ENCODE measurements at regions not wholly inside any gene's neighbourhood (a gene's known extent, or its start where the extent isn't known, plus 50 kb on each side); places are given as distances from the start of the nearest gene placed in this dataset.

GRCh38 chr18:29647700-29648099 lies 1394.8 kb downstream of the DSC3 start:
- DNase-seq, result no peak

GRCh38 chr18:29644276-29644675 lies 1398.3 kb downstream of the DSC3 start:
- DNase-seq, result no peak

GRCh38 chr18:29629493-29630036 lies 1413.0 kb downstream of the DSC3 start:
- DNase-seq, result no peak

GRCh38 chr18:29626094-29626493 lies 1416.4 kb downstream of the DSC3 start:
- no peak for DNase-seq

- DNase-seq, result no peak
Measured at GRCh38 chr18:29616867-29617266, 1425.7 kb downstream of the DSC3 start.

GRCh38 chr18:29608982-29609381 lies 1432.1 kb upstream of the CDH2 start:
- no peak for DNase-seq

- no peak for DNase-seq
Measured at GRCh38 chr18:29605365-29605764, 1428.4 kb upstream of the CDH2 start.

- no peak for DNase-seq
Measured at GRCh38 chr18:29596959-29597358, 1420.0 kb upstream of the CDH2 start.

GRCh38 chr18:29594493-29594892 lies 1417.6 kb upstream of the CDH2 start:
- no peak for DNase-seq

- DNase-seq, result no peak
Measured at GRCh38 chr18:29588446-29589100, 1411.6 kb upstream of the CDH2 start.

GRCh38 chr18:29586210-29586609 lies 1409.3 kb upstream of the CDH2 start:
- DNase-seq, result no peak

- no peak for DNase-seq
Measured at GRCh38 chr18:29560270-29560669, 1383.3 kb upstream of the CDH2 start.

GRCh38 chr18:29556070-29556469 lies 1379.1 kb upstream of the CDH2 start:
- DNase-seq, result no peak

GRCh38 chr18:29549759-29550158 lies 1372.8 kb upstream of the CDH2 start:
- no peak for DNase-seq

- no peak for DNase-seq
Measured at GRCh38 chr18:29547626-29548025, 1370.7 kb upstream of the CDH2 start.

GRCh38 chr18:29540548-29540947 lies 1363.6 kb upstream of the CDH2 start:
- DNase-seq, result no peak

- DNase-seq, result no peak
Measured at GRCh38 chr18:29531746-29532145, 1354.8 kb upstream of the CDH2 start.

- no peak for DNase-seq
Measured at GRCh38 chr18:29523371-29523770, 1346.4 kb upstream of the CDH2 start.

- no peak for DNase-seq
Measured at GRCh38 chr18:29512761-29513160, 1335.8 kb upstream of the CDH2 start.

GRCh38 chr18:29512203-29512602 lies 1335.3 kb upstream of the CDH2 start:
- DNase-seq, result no peak

- DNase-seq, result no peak
Measured at GRCh38 chr18:29501952-29502351, 1325.0 kb upstream of the CDH2 start.

- no peak for DNase-seq
Measured at GRCh38 chr18:29496152-29496680, 1319.3 kb upstream of the CDH2 start.

GRCh38 chr18:29494371-29494770 lies 1317.4 kb upstream of the CDH2 start:
- no peak for DNase-seq

- no peak for DNase-seq
Measured at GRCh38 chr18:29491907-29492306, 1315.0 kb upstream of the CDH2 start.

GRCh38 chr18:29488617-29489016 lies 1311.7 kb upstream of the CDH2 start:
- DNase-seq, result no peak

Data from GOT3 (cell line).